Activated T-cell treated with anti-CD3 and anti-CD28 coated beads, Interleukin-2, amount 50 U/mL, for 72 hours (primary cell): ENCODE measurements at regions not wholly inside any gene's neighbourhood (a gene's known extent, or its start where the extent isn't known, plus 50 kb on each side); places are given as distances from the start of the nearest gene placed in this dataset.
"Not testable (repeated sequence)": the region's sequence is repeated elsewhere in the genome, so short reads cannot be mapped to it uniquely, and the experiment has no call there.

ENCODE experiments used
- ATAC-seq, 2 donors: fragments of 150-1000 bp; cut with Tn5 transposase; replicated peaks in 1 of 2; 2 replicates each; pipeline ENCODE4 v1.10.0; 2021; ENCODE audit warnings: moderate library complexity in 2 of 2, mild to moderate bottlenecking in 1 of 2
- DNase-seq, 2 donors: peaks; one replicate each; pipeline ENCODE4 v3.0.0; 2021 to 2022; ENCODE audit warnings: mixed read lengths in 1 of 2
- H3K27ac Mint-ChIP-seq: one replicate; pipeline ENCODE4 v1.8.0; 2022; ENCODE audit warnings: mild to moderate bottlenecking, moderate library complexity, mixed read lengths
- H3K27me3 Mint-ChIP-seq: one replicate; pipeline ENCODE4 v1.8.0; 2022; ENCODE audit warnings: low read depth, mixed read lengths
- H3K36me3 Mint-ChIP-seq, 2 donors: one replicate each; pipeline ENCODE4 v1.8.0; 2022; ENCODE audit warnings: mixed read lengths in 2 of 2, mild to moderate bottlenecking in 1 of 2; ENCODE audit not compliant: insufficient read depth in 2 of 2
- H3K4me1 Mint-ChIP-seq: one replicate; pipeline ENCODE4 v1.8.0; 2022; ENCODE audit warnings: low read depth, mixed read lengths
- H3K4me3 Mint-ChIP-seq, 2 donors: one replicate each; pipeline ENCODE4 v1.8.0; 2022; ENCODE audit warnings: mild to moderate bottlenecking in 2 of 2, mixed read lengths in 2 of 2, moderate library complexity in 2 of 2
- H3K9me3 Mint-ChIP-seq, 2 donors: one replicate each; pipeline ENCODE4 v1.8.0; 2022; ENCODE audit warnings: mixed read lengths in 2 of 2

- Mint-ChIP-seq H3K36me3 (peaks cover 0 to 2% of the 10 kb centered on the region in 2 donors), H3K27ac (no peak overlapping the region), H3K4me1 (no peaks in the 10 kb centered on the region), H3K4me3 (no peak overlapping the region), H3K9me3 (peaks cover 2 to 8% of the 10 kb centered on the region in 2 donors), H3K27me3 (no peaks in the 10 kb centered on the region)
- ATAC-seq (no peak), DNase-seq (no peak)
Observed at GRCh38 chr4:188639479-188640100, 500.3 kb downstream of the TRIML1 start.

DNA sequence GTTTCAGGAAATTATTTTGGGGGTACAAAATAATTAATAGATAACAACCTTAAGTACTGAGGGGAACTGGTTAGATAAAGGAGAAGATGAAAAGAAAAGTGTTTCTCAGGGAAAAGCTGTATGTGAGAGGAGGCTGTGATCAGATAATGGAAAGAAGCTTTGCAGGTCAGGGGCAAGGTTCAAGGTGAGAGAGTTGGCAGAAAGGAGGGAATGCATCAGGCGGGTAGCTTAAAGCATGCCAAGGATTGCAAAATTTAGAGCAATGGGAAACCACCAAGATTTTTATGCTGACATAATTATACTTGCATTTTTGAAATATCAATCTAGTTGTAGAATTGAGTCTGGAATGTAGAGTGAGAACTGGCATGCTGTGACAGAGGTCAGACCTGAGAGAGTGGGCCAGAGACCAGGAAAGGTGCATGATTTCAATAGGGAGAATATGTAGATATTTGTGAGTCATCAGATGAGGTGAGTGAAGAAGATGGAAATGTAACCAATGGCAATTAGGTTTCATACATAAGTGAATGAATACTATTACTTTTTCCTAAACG lies 508.7 kb downstream of the TRIML1 start:
- no peak overlapping the region for H3K4me3 Mint-ChIP-seq
- no peak for ATAC-seq
- no peaks in the 10 kb centered on the region for H3K36me3 Mint-ChIP-seq
- H3K27ac Mint-ChIP-seq: no peak overlapping the region
- H3K9me3 Mint-ChIP-seq: peaks cover 5 to 7% of the 10 kb centered on the region in 2 donors
- no peaks in the 10 kb centered on the region for H3K27me3 Mint-ChIP-seq
- DNase-seq: no peak
- no peaks in the 10 kb centered on the region for H3K4me1 Mint-ChIP-seq

- H3K27me3 Mint-ChIP-seq: no peaks in the 10 kb centered on the region
- ATAC-seq (no peak), DNase-seq (no peak)
- no peaks in the 10 kb centered on the region for H3K4me1 Mint-ChIP-seq
- H3K27ac Mint-ChIP-seq: no peak overlapping the region
- H3K36me3 Mint-ChIP-seq: no peaks in the 10 kb centered on the region
- no peak overlapping the region for H3K4me3 Mint-ChIP-seq
- peaks cover 5 to 7% of the 10 kb centered on the region in 2 donors for H3K9me3 Mint-ChIP-seq
Observed at GRCh38 chr4:188649635-188650034, 510.4 kb downstream of the TRIML1 start.

DNA sequence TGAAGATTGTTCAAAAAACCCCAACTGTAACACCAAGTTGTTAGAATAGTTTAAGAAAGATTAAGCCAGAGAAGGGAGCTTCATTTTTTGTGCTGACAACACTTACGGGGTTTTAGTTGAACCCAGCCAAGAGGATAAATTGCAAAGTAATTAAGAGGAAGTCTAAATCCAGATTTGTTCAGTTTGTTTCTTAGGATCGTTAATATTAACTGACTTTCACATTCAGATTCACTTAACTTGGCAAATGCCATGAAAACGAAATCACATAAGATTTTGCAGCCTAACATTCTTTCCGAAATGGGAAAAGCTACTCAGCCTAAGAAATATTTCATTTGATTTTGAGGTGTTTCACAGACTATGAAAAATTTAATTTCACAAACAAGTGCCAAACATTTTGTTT lies 511.3 kb downstream of the TRIML1 start:
- Mint-ChIP-seq H3K9me3 (peaks cover 5 to 7% of the 10 kb centered on the region in 2 donors), H3K4me3 (no peak overlapping the region), H3K27me3 (no peaks in the 10 kb centered on the region), H3K27ac (no peak overlapping the region), H3K4me1 (no peaks in the 10 kb centered on the region), H3K36me3 (no peaks in the 10 kb centered on the region)
- DNase-seq (no peak), ATAC-seq (no peak)

DNA sequence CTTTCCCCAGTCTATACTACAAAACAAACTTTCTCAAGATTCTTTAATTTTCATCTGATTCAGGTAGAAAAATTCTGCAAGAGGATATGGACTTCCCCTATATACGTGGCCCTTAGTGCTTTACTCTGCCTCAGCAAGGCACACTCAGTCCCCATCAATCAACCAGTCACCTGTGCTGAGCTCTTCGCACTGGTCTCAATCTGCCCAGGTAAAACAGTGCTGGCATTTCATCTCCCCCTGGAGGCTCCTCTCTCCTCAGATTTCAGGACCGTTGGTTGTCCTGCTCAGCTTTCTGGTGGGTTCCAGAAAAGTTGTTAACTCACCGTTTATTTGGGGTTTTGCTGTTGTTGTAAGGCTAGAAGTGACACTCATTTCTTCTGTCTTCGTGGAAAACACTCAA lies 518.1 kb downstream of the TRIML1 start:
- Mint-ChIP-seq H3K4me1 (no peaks in the 10 kb centered on the region), H3K27ac (no peak overlapping the region), H3K4me3 (no peak overlapping the region), H3K9me3 (peaks cover 9 to 11% of the 10 kb centered on the region in 2 donors), H3K36me3 (peaks cover 2% of the 10 kb centered on the region in 2 donors), H3K27me3 (no peaks in the 10 kb centered on the region)
- DNase-seq (no peak), ATAC-seq (no peak)

GRCh38 chr4:188658958-188659522 lies 519.8 kb downstream of the TRIML1 start:
- peaks cover 9 to 11% of the 10 kb centered on the region in 2 donors for H3K9me3 Mint-ChIP-seq
- DNase-seq: no peak
- H3K27me3 Mint-ChIP-seq: no peaks in the 10 kb centered on the region
- no peak for ATAC-seq
- H3K36me3 Mint-ChIP-seq: peaks cover 2% of the 10 kb centered on the region in 2 donors
- H3K4me3 Mint-ChIP-seq: no peak overlapping the region
- H3K27ac Mint-ChIP-seq: no peak overlapping the region
- no peaks in the 10 kb centered on the region for H3K4me1 Mint-ChIP-seq

- H3K9me3 Mint-ChIP-seq: peaks cover 9 to 11% of the 10 kb centered on the region in 2 donors
- no peak overlapping the region for H3K4me3 Mint-ChIP-seq
- no peak overlapping the region for H3K27ac Mint-ChIP-seq
- H3K27me3 Mint-ChIP-seq: no peaks in the 10 kb centered on the region
- ATAC-seq (no peak), DNase-seq (no peak)
- peaks cover 2% of the 10 kb centered on the region in 2 donors for H3K36me3 Mint-ChIP-seq
- H3K4me1 Mint-ChIP-seq: no peaks in the 10 kb centered on the region
Observed at GRCh38 chr4:188660796-188661195, 521.6 kb downstream of the TRIML1 start.

GRCh38 chr4:188661502-188661901 lies 522.3 kb downstream of the TRIML1 start:
- no peaks in the 10 kb centered on the region for H3K4me1 Mint-ChIP-seq
- ATAC-seq (no peak), DNase-seq (no peak)
- peaks cover 7 to 9% of the 10 kb centered on the region in 2 donors for H3K9me3 Mint-ChIP-seq
- H3K36me3 Mint-ChIP-seq: peaks cover 2% of the 10 kb centered on the region in 2 donors
- H3K27me3 Mint-ChIP-seq: no peaks in the 10 kb centered on the region
- H3K27ac Mint-ChIP-seq: no peak overlapping the region
- H3K4me3 Mint-ChIP-seq: no peak overlapping the region

- ATAC-seq: no peak
- peaks cover 2% of the 10 kb centered on the region in 2 donors for H3K36me3 Mint-ChIP-seq
- DNase-seq: no peak
- H3K27me3 Mint-ChIP-seq: no peaks in the 10 kb centered on the region
- H3K9me3 Mint-ChIP-seq: peaks cover 7% of the 10 kb centered on the region in 2 donors
- no peak overlapping the region for H3K4me3 Mint-ChIP-seq
- H3K4me1 Mint-ChIP-seq: no peaks in the 10 kb centered on the region
- H3K27ac Mint-ChIP-seq: no peak overlapping the region
Observed at GRCh38 chr4:188663369-188663768, 524.1 kb downstream of the TRIML1 start.

DNA sequence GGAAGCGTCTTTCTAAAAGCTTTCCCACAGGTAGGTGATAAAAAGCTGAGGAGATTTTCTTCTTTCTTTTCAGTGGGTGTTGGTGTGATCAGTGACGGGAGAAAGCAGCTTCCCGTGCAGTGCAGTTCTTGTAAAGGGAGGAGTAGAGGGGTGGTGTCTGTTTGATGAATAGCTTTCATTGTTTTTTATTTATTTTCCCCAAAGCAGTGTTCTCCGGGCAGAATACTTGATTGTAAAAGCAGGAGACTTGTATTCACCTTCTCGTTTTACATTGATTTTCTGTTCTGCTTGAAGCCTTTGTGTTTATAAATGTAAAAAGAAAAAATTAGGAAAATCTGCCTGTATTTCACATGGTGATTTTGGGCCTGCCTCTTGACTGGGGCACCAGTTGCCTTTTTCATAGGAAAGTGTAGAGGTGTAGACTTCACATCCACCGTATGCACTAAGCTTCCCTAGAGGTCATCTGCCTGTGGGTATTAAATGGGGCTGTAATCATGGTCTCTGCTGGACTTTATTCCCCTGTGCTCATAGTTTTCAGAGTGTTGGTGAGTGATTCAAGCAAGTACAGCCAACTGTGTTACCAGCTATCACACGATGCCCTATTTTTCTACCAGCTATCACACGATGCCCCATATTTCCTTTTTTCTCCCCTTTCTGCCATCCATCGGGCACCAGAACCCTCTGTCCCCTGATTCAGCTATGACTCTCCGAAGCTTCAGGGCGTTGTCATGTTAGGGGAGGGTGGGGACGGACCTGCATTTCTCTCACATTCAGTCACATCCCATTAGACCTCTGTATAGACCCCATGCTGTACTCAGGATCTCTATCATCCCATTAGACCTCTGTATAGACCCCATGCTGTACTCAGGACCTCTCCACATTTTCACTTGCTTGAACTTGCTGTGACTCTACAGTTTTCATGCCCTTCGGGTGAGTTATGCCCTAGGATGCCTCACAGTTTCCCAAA lies 526.5 kb downstream of the TRIML1 start:
- DNase-seq (no peak), ATAC-seq (no peak)
- H3K36me3 Mint-ChIP-seq: peaks cover 0 to 2% of the 10 kb centered on the region in 2 donors
- H3K9me3 Mint-ChIP-seq: peaks cover 5 to 6% of the 10 kb centered on the region in 2 donors
- H3K4me3 Mint-ChIP-seq: no peak overlapping the region
- H3K27me3 Mint-ChIP-seq: no peaks in the 10 kb centered on the region
- H3K4me1 Mint-ChIP-seq: no peaks in the 10 kb centered on the region
- no peak overlapping the region for H3K27ac Mint-ChIP-seq

GRCh38 chr4:188678691-188679090 lies 539.5 kb downstream of the TRIML1 start:
- DNase-seq, H3K36me3 Mint-ChIP-seq, ATAC-seq, H3K4me1 Mint-ChIP-seq, H3K27me3 Mint-ChIP-seq, H3K27ac Mint-ChIP-seq, H3K4me3 Mint-ChIP-seq: not testable (repeated sequence)
- peaks cover 6 to 14% of the 10 kb centered on the region in 2 donors for H3K9me3 Mint-ChIP-seq

DNA sequence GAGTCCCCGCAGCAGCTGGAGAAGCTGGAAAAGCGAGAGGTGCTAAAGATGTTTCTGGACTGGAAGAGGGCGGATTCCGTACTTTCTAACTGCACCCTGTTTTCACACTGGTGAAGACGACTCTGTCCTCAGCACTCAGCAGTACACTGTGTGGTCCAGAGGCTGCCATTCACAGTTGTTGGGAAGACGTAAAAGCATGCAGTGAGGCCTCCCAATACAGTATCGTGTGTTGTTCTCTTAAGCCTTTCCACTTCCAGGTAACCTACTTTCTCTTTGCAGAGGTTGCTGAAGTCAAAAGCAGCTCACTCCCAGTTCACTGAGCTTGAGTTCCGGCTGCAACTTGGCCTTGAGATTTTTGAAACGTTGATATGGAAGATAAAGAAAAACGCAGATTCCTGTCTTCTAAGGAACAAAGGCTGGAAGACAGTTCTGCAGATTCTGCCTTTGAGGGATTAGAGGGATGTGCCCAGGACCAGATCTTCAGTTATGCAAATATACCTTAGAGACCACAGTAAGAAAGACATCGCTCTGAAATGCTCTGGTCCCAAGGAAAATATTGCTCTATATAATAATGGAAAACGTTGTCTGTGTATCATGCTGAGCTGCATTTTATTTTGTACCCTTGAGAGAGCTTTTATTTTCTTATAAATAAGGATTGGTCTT lies 540.9 kb downstream of the TRIML1 start:
- ATAC-seq: no peak
- Mint-ChIP-seq H3K27ac (no peak overlapping the region), H3K9me3 (peaks cover 4 to 11% of the 10 kb centered on the region in 2 donors)

More for the DNA sequence above, 540.9 kb downstream of the TRIML1 start:
- Mint-ChIP-seq H3K4me3 (no peak overlapping the region), H3K27me3 (no peaks in the 10 kb centered on the region), H3K4me1 (no peaks in the 10 kb centered on the region), H3K36me3 (peaks cover 2 to 5% of the 10 kb centered on the region in 2 donors)
- no peak for DNase-seq
